Stimulated activated CD4-positive, alpha-beta T cell treated with anti-CD3 and anti-CD28 coated beads, Interleukin-1b, Interleukin-23, amount 100 ng/mL, for 24 hours (primary cell): ENCODE measurements at regions not wholly inside any gene's neighbourhood (a gene's known extent, or its start where the extent isn't known, plus 50 kb on each side); places are given as distances from the start of the nearest gene placed in this dataset.
"Not testable (repeated sequence)": the region's sequence is repeated elsewhere in the genome, so short reads cannot be mapped to it uniquely, and the experiment has no call there.

Source experiments
- DNase-seq, 4 experiments: peaks; one replicate each; pipeline ENCODE4 v3.0.0-alpha.2; 2020; ENCODE audit warnings: low read depth in 4 of 4, low spot score in 1 of 4

- DNase-seq, result no peak
These were observed 171.4 kb downstream of the EMP1 start for GRCh38 chr12:13367973-13368372.

GRCh38 chr12:13365748-13366366 lies 169.3 kb downstream of the EMP1 start:
- DNase-seq, result no peak

GRCh38 chr12:13362260-13362841 lies 165.8 kb downstream of the EMP1 start:
- peak in 3 of 4 experiments; percentile 28 to 31 (median 30) for DNase-seq

GRCh38 chr12:13359636-13360035 lies 163.1 kb downstream of the EMP1 start:
- no peak for DNase-seq

- DNase-seq, result no peak
These were observed 161.9 kb downstream of the EMP1 start for GRCh38 chr12:13358391-13358905.

GRCh38 chr12:13350946-13351345 lies 154.4 kb downstream of the EMP1 start:
- no peak for DNase-seq

- DNase-seq, result no peak
These were observed 153.9 kb downstream of the EMP1 start for GRCh38 chr12:13350381-13350780.

- DNase-seq, result no peak
These were observed 151.9 kb downstream of the EMP1 start for GRCh38 chr12:13348464-13348863.

GRCh38 chr12:13347241-13348043 lies 150.9 kb downstream of the EMP1 start:
- peak; percentile 11 to 63 (median 30) for DNase-seq

- no peak for DNase-seq
These were observed 149.2 kb downstream of the EMP1 start for GRCh38 chr12:13345722-13346121.

- DNase-seq, result no peak
These were observed 146.8 kb downstream of the EMP1 start for GRCh38 chr12:13343375-13343774.

GRCh38 chr12:13342971-13343370 lies 146.4 kb downstream of the EMP1 start:
- peak in 1 of 4 experiments; percentile 13 for DNase-seq

- no peak for DNase-seq
These were observed 143.6 kb downstream of the EMP1 start for GRCh38 chr12:13340149-13340548.

- DNase-seq, result no peak
These were observed 143.0 kb downstream of the EMP1 start for GRCh38 chr12:13339538-13339937.

GRCh38 chr12:13339091-13339490 lies 142.6 kb downstream of the EMP1 start:
- no peak for DNase-seq

- no peak for DNase-seq
These were observed 141.3 kb downstream of the EMP1 start for GRCh38 chr12:13337791-13338190.

- DNase-seq, result no peak
These were observed 139.7 kb downstream of the EMP1 start for GRCh38 chr12:13336216-13336615.

- DNase-seq, result no peak
These were observed 132.0 kb downstream of the EMP1 start for GRCh38 chr12:13328535-13328934.

- DNase-seq, result no peak
These were observed 129.6 kb downstream of the EMP1 start for GRCh38 chr12:13326076-13326475.

GRCh38 chr12:13325037-13325436 lies 128.5 kb downstream of the EMP1 start:
- DNase-seq, result not testable (repeated sequence)

- no peak for DNase-seq
These were observed 121.9 kb downstream of the EMP1 start for GRCh38 chr12:13318231-13319015.
